ENCODE measurements at regions not wholly inside any gene's neighbourhood (a gene's known extent, or its start where the extent isn't known, plus 50 kb on each side); places are given as distances from the start of the nearest gene placed in this dataset.

GRCh38 chr15:37261685-37262084, 161.3 kb upstream of the MEIS2 start:
- Histone ChIP-seq H3K4me2 (no peak overlapping the region), H3K36me3 (ENCODE audit: insufficient read depth) (no peaks in the 10 kb centered on the region), H3K27ac (ENCODE audit: low read depth) (no peak overlapping the region), H3K79me2 (replicated peaks; ENCODE audit: insufficient read depth) (no peaks in the 10 kb centered on the region), H3K4me1 (ENCODE audit: insufficient read depth) (no peaks in the 10 kb centered on the region), H2AFZ (no peak overlapping the region), H3K4me3 (no peak overlapping the region), H3F3A (replicated peaks; ENCODE audit: low read depth) (no peaks in the 10 kb centered on the region), H3K9me2 (ENCODE audit: insufficient read depth) (no peaks in the 10 kb centered on the region; the same call in 1 of the 2 replicates), H3K27me3 (ENCODE audit: insufficient read depth) (no peaks in the 10 kb centered on the region), H4K20me1 (replicated peaks; ENCODE audit: insufficient read depth) (no peaks in the 10 kb centered on the region)
- H3K27ac Mint-ChIP-seq: no peak overlapping the region
- H3K36me3 Mint-ChIP-seq (ENCODE audit: low read depth): no peaks in the 10 kb centered on the region
- TF ChIP-seq POLR2AphosphoS5 (IDR thresholded peaks at IDR 0.05; ENCODE audit: low read depth): no peak
- TF ChIP-seq EZH2phosphoT487 (IDR thresholded peaks at IDR 0.05; ENCODE audit: unreplicated experiment): no peak
- TF ChIP-seq JUNB (IDR thresholded peaks at IDR 0.05; ENCODE audit: unreplicated experiment): no peak
- TF ChIP-seq CTCF (conservative IDR thresholded peaks at IDR 0.05; ENCODE audit: low read depth in 2 of 2): no peak
- TF ChIP-seq ZNF331 (CRISPR knock-in tag; IDR thresholded peaks at IDR 0.05; ENCODE audit: low read depth): no peak
- TF ChIP-seq, protein P1, sequence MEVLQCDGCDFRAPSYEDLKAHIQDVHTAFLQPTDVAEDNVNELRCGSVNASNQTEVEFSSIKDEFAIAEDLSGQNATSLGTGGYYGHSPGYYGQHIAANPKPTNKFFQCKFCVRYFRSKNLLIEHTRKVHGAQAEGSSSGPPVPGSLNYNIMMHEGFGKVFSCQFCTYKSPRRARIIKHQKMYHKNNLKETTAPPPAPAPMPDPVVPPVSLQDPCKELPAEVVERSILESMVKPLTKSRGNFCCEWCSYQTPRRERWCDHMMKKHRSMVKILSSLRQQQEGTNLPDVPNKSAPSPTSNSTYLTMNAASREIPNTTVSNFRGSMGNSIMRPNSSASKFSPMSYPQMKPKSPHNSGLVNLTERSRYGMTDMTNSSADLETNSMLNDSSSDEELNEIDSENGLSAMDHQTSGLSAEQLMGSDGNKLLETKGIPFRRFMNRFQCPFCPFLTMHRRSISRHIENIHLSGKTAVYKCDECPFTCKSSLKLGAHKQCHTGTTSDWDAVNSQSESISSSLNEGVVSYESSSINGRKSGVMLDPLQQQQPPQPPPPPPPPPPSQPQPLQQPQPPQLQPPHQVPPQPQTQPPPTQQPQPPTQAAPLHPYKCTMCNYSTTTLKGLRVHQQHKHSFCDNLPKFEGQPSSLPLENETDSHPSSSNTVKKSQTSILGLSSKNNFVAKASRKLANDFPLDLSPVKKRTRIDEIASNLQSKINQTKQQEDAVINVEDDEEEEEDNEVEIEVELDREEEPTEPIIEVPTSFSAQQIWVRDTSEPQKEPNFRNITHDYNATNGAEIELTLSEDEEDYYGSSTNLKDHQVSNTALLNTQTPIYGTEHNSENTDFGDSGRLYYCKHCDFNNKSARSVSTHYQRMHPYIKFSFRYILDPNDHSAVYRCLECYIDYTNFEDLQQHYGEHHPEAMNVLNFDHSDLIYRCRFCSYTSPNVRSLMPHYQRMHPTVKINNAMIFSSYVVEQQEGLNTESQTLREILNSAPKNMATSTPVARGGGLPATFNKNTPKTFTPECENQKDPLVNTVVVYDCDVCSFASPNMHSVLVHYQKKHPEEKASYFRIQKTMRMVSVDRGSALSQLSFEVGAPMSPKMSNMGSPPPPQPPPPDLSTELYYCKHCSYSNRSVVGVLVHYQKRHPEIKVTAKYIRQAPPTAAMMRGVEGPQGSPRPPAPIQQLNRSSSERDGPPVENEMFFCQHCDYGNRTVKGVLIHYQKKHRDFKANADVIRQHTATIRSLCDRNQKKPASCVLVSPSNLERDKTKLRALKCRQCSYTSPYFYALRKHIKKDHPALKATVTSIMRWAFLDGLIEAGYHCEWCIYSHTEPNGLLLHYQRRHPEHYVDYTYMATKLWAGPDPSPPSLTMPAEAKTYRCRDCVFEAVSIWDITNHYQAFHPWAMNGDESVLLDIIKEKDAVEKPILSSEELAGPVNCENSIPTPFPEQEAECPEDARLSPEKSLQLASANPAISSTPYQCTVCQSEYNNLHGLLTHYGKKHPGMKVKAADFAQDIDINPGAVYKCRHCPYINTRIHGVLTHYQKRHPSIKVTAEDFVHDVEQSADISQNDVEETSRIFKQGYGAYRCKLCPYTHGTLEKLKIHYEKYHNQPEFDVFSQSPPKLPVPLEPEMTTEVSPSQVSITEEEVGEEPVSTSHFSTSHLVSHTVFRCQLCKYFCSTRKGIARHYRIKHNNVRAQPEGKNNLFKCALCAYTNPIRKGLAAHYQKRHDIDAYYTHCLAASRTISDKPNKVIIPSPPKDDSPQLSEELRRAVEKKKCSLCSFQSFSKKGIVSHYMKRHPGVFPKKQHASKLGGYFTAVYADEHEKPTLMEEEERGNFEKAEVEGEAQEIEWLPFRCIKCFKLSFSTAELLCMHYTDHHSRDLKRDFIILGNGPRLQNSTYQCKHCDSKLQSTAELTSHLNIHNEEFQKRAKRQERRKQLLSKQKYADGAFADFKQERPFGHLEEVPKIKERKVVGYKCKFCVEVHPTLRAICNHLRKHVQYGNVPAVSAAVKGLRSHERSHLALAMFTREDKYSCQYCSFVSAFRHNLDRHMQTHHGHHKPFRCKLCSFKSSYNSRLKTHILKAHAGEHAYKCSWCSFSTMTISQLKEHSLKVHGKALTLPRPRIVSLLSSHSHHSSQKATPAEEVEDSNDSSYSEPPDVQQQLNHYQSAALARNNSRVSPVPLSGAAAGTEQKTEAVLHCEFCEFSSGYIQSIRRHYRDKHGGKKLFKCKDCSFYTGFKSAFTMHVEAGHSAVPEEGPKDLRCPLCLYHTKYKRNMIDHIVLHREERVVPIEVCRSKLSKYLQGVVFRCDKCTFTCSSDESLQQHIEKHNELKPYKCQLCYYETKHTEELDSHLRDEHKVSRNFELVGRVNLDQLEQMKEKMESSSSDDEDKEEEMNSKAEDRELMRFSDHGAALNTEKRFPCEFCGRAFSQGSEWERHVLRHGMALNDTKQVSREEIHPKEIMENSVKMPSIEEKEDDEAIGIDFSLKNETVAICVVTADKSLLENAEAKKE (CRISPR knock-in tag; IDR thresholded peaks at IDR 0.05): no peak
- ATAC-seq (no peak), DNase-seq (ENCODE audit: low spot score) (no peak)
- H3K4me3 Mint-ChIP-seq: no peak overlapping the region
- peaks cover 1% of the 10 kb centered on the region for H3K27me3 Mint-ChIP-seq (ENCODE audit: insufficient read depth, low read depth, poor library complexity)
- H3K9me3 Mint-ChIP-seq: no peaks in the 10 kb centered on the region
- no peaks in the 10 kb centered on the region for H3K4me1 Mint-ChIP-seq

All from GM23338 (cell line).